Ascending aorta (tissue), 2 donors: ENCODE measurements at regions not wholly inside any gene's neighbourhood (a gene's known extent, or its start where the extent isn't known, plus 50 kb on each side); places are given as distances from the start of the nearest gene placed in this dataset.

Source experiments
- DNase-seq, 2 donors: peaks; one replicate each; pipeline ENCODE4 v3.0.0-alpha.2; 2019; ENCODE audit warnings: low spot score in 2 of 2
- H3K27ac ChIP-seq, 2 donors: fragments of 200-600 bp; sonication (generic); one replicate each; pipeline ENCODE4 v1.5.1; 2016 to 2017; ENCODE audit warnings: mild to moderate bottlenecking in 1 of 2
- H3K27me3 ChIP-seq: fragments of 200-600 bp; sonication (generic); one replicate; pipeline ENCODE4 v1.5.1; 2017
- H3K36me3 ChIP-seq, 2 donors: fragments of 200-600 bp; sonication (generic); one replicate each; pipeline ENCODE4 v1.5.1; 2016
- H3K4me1 ChIP-seq, 2 donors: fragments of 200-600 bp; sonication (generic); one replicate each; pipeline ENCODE4 v1.5.1; 2016 to 2017; ENCODE audit warnings: mild to moderate bottlenecking in 1 of 2
- H3K4me3 ChIP-seq, 2 donors: fragments of 200-600 bp; sonication (generic); one replicate each; pipeline ENCODE4 v1.5.1; 2016 to 2017; ENCODE audit warnings: mild to moderate bottlenecking in 1 of 2
- H3K9me3 ChIP-seq, 2 donors: fragments of 200-600 bp; sonication (generic); one replicate each; pipeline ENCODE4 v1.5.1; 2016
- CTCF ChIP-seq, 3 experiments: fragments of 200-600 bp in 2 of 3; fragments of 450-650 bp in 1 of 3; sonication (generic) in 2 of 3; IDR thresholded peaks; one replicate each; pipeline ENCODE4 v1.5.1; 2016 to 2019; ENCODE audit warnings: antibody characterized with exemption in 3 of 3, mild to moderate bottlenecking in 1 of 3, moderate library complexity in 1 of 3
- intact Hi-C: fragments of 100-400 bp; cut with DNase I; formaldehyde crosslinking; loops from one replicate; pipeline ENCODE4 v1.15.1; 2023

GRCh38 chr16:66278604-66279262 is 87.8 kb upstream of the CDH5 start:
- Histone ChIP-seq H3K4me1 (no peaks in the 10 kb centered on the region), H3K27ac (no peak overlapping the region), H3K36me3 (no peaks in the 10 kb centered on the region), H3K27me3 (no peaks in the 10 kb centered on the region), H3K4me3 (no peak overlapping the region), H3K9me3 (no peaks in the 10 kb centered on the region)
- no peak for DNase-seq
- intact Hi-C loops, result no loop called here
- no peak for TF ChIP-seq CTCF (IDR thresholded peaks at IDR 0.05)

DNA sequence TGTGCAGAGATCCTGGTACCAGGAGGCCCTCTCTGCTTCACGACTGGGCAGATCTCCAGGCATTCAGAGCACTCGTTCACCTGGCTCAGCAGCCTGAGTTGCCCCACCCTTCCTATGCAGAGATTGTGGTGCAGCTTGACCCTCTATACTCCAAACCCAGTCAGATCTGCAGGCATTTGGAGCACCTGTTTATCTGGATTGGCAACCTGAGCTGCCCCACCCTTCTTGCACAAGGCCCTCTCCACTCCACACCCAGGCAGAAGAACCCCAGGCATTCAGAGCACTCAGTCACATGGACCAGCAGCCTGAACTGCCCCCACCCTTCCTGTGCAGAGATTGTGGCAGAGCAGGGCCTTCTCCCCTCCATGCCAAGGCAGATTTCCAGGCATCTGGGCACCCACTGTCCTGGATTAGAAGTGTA is 88.4 kb upstream of the CDH5 start:
- H3K27ac ChIP-seq, result no peak overlapping the region
- no peaks in the 10 kb centered on the region for H3K27me3 ChIP-seq
- TF ChIP-seq CTCF (IDR thresholded peaks at IDR 0.05), result no peak
- intact Hi-C loops, result no loop called here
- H3K4me1 ChIP-seq, result no peaks in the 10 kb centered on the region
- H3K4me3 ChIP-seq, result no peak overlapping the region
- no peaks in the 10 kb centered on the region for H3K9me3 ChIP-seq
- no peaks in the 10 kb centered on the region for H3K36me3 ChIP-seq
- no peak for DNase-seq

GRCh38 chr16:66277311-66278070 is 89.0 kb upstream of the CDH5 start:
- Histone ChIP-seq H3K9me3 (no peaks in the 10 kb centered on the region), H3K4me3 (no peak overlapping the region), H3K36me3 (no peaks in the 10 kb centered on the region), H3K4me1 (no peaks in the 10 kb centered on the region), H3K27ac (no peak overlapping the region), H3K27me3 (no peaks in the 10 kb centered on the region)
- intact Hi-C loops, result no loop called here
- no peak for DNase-seq
- no peak for TF ChIP-seq CTCF (IDR thresholded peaks at IDR 0.05)

GRCh38 chr16:66275775-66276428 is 90.6 kb upstream of the CDH5 start:
- H3K4me3 ChIP-seq, result no peak overlapping the region
- H3K36me3 ChIP-seq, result no peaks in the 10 kb centered on the region
- no peak for DNase-seq
- no peaks in the 10 kb centered on the region for H3K4me1 ChIP-seq
- H3K27me3 ChIP-seq, result no peaks in the 10 kb centered on the region
- intact Hi-C loops, result no loop called here
- no peak overlapping the region for H3K27ac ChIP-seq
- peak; percentile 5 to 52 (median 33) for TF ChIP-seq CTCF (IDR thresholded peaks at IDR 0.05)
- H3K9me3 ChIP-seq, result no peaks in the 10 kb centered on the region

GRCh38 chr16:66274335-66275110 is 92.0 kb upstream of the CDH5 start:
- no peaks in the 10 kb centered on the region for H3K36me3 ChIP-seq
- no peak overlapping the region for H3K4me3 ChIP-seq
- no peaks in the 10 kb centered on the region for H3K9me3 ChIP-seq
- no peak for DNase-seq
- no peaks in the 10 kb centered on the region for H3K4me1 ChIP-seq
- peak in 1 of 3 experiments; percentile 13 for TF ChIP-seq CTCF (IDR thresholded peaks at IDR 0.05)
- no peaks in the 10 kb centered on the region for H3K27me3 ChIP-seq
- H3K27ac ChIP-seq, result no peak overlapping the region
- intact Hi-C loops, result no loop called here
